Endothelial cell (in vitro differentiated cells): ENCODE measurements at regions not wholly inside any gene's neighbourhood (a gene's known extent, or its start where the extent isn't known, plus 50 kb on each side); places are given as distances from the start of the nearest gene placed in this dataset.

Source experiments
- DNase-seq: peaks from one replicate; pipeline ENCODE4 v3.0.0; 2021; ENCODE audit warnings: low spot score
- H3K27ac Mint-ChIP-seq: one replicate; pipeline ENCODE4 v1.8.0; 2021; ENCODE audit warnings: mixed read lengths, inconsistent platforms; ENCODE audit not compliant: unreplicated experiment
- H3K27me3 Mint-ChIP-seq: one replicate; pipeline ENCODE4 v1.8.0; 2021; ENCODE audit warnings: mild to moderate bottlenecking, moderate library complexity, mixed read lengths, inconsistent platforms; ENCODE audit not compliant: unreplicated experiment
- H3K36me3 Mint-ChIP-seq: one replicate; pipeline ENCODE4 v1.8.0; 2021; ENCODE audit warnings: mild to moderate bottlenecking, low read depth, mixed read lengths, inconsistent platforms; ENCODE audit not compliant: unreplicated experiment
- H3K4me1 Mint-ChIP-seq: one replicate; pipeline ENCODE4 v1.8.0; 2021; ENCODE audit warnings: mild to moderate bottlenecking, mixed read lengths, inconsistent platforms; ENCODE audit not compliant: unreplicated experiment
- H3K4me3 Mint-ChIP-seq: one replicate; pipeline ENCODE4 v1.8.0; 2021; ENCODE audit warnings: mild to moderate bottlenecking, mixed read lengths, inconsistent platforms; ENCODE audit not compliant: unreplicated experiment
- H3K9me3 Mint-ChIP-seq: one replicate; pipeline ENCODE4 v1.8.0; 2021; ENCODE audit warnings: mixed read lengths, inconsistent platforms; ENCODE audit not compliant: unreplicated experiment
- CTCF ChIP-seq: fragments of 200-600 bp; sonication (generic); IDR thresholded peaks from one replicate; pipeline ENCODE4 v1.5.0; 2021; ENCODE audit warnings: antibody characterized with exemption; ENCODE audit not compliant: unreplicated experiment

GRCh38 chr4:98794565-98795205, 134.2 kb downstream of the EIF4E start:
- H3K27ac Mint-ChIP-seq, result no peak overlapping the region
- no peaks in the 10 kb centered on the region for H3K27me3 Mint-ChIP-seq
- H3K4me1 Mint-ChIP-seq, result no peaks in the 10 kb centered on the region
- DNase-seq, result no peak
- TF ChIP-seq CTCF, result no peak
- H3K4me3 Mint-ChIP-seq, result no peak overlapping the region
- H3K9me3 Mint-ChIP-seq, result no peaks in the 10 kb centered on the region
- no peaks in the 10 kb centered on the region for H3K36me3 Mint-ChIP-seq

- no peaks in the 10 kb centered on the region for H3K9me3 Mint-ChIP-seq
- H3K27ac Mint-ChIP-seq, result no peak overlapping the region
- no peak for TF ChIP-seq CTCF
- H3K4me1 Mint-ChIP-seq, result no peaks in the 10 kb centered on the region
- H3K4me3 Mint-ChIP-seq, result no peak overlapping the region
- DNase-seq, result no peak
- H3K27me3 Mint-ChIP-seq, result no peaks in the 10 kb centered on the region
- H3K36me3 Mint-ChIP-seq, result no peaks in the 10 kb centered on the region
Observed at GRCh38 chr4:98793658-98794057, 135.2 kb upstream of the TSPAN5 start.

- TF ChIP-seq CTCF, result no peak
- Mint-ChIP-seq H3K27ac (no peak overlapping the region), H3K27me3 (peaks cover 2% of the 10 kb centered on the region), H3K9me3 (no peaks in the 10 kb centered on the region), H3K4me1 (peaks cover 5% of the 10 kb centered on the region), H3K4me3 (no peak overlapping the region), H3K36me3 (no peaks in the 10 kb centered on the region)
- DNase-seq, result no peak
Observed at GRCh38 chr4:98786866-98787265, 128.5 kb upstream of the TSPAN5 start.

- no peak for DNase-seq
- H3K4me1 Mint-ChIP-seq, result peaks cover 5% of the 10 kb centered on the region
- H3K4me3 Mint-ChIP-seq, result no peak overlapping the region
- TF ChIP-seq CTCF, result no peak
- no peaks in the 10 kb centered on the region for H3K9me3 Mint-ChIP-seq
- peaks cover 2% of the 10 kb centered on the region for H3K27me3 Mint-ChIP-seq
- H3K27ac Mint-ChIP-seq, result no peak overlapping the region
- H3K36me3 Mint-ChIP-seq, result no peaks in the 10 kb centered on the region
Observed at GRCh38 chr4:98784947-98785706, 126.7 kb upstream of the TSPAN5 start.

- H3K36me3 Mint-ChIP-seq, result no peaks in the 10 kb centered on the region
- no peak for TF ChIP-seq CTCF
- no peaks in the 10 kb centered on the region for H3K9me3 Mint-ChIP-seq
- DNase-seq, result no peak
- H3K4me1 Mint-ChIP-seq, result peaks cover under 1% of the 10 kb centered on the region
- H3K27me3 Mint-ChIP-seq, result peaks cover 2% of the 10 kb centered on the region
- H3K27ac Mint-ChIP-seq, result no peak overlapping the region
- H3K4me3 Mint-ChIP-seq, result no peak overlapping the region
Observed at GRCh38 chr4:98781641-98782357, 123.4 kb upstream of the TSPAN5 start.
